Endothelial cell of umbilical vein (primary cell): ENCODE measurements at regions not wholly inside any gene's neighbourhood (a gene's known extent, or its start where the extent isn't known, plus 50 kb on each side); places are given as distances from the start of the nearest gene placed in this dataset.

Experiments used
- BruUV-seq: library from RNA; stranded (reverse); fragments of 400-500 nt; replicated peaks from 2 replicates; lab custom pipeline; 2021; lab: Mats Ljungman, UMichigan
- CTCF ChIA-PET: fragments of 300-600, 350-600 bp; sonication (Branson Sonifier 250); formaldehyde crosslinking; loops from one replicate; lab custom pipeline; 2021; ENCODE audit warnings: antibody characterized with exemption, inconsistent platforms; lab: Charles Lee
- POLR2A ChIA-PET: fragments of 300-600, 350-600 bp; sonication (Branson Sonifier 250); formaldehyde crosslinking; loops from one replicate; lab custom pipeline; 2021; ENCODE audit warnings: antibody characterized with exemption, inconsistent platforms; lab: Charles Lee
- DNase-seq: peaks from one replicate; pipeline ENCODE4 v3.0.0-alpha.2; 2011; ENCODE audit warnings: low read depth, low spot score
- FAIRE-seq: peaks from 2 replicates; lab custom pipeline; 2011; peaks lifted over from hg19 to GRCh38; lab: Jason Lieb, UNC
- H2AFZ ChIP-seq: 2 replicates; pipeline ENCODE4 v1.6.0; 2012; ENCODE audit warnings: low read depth, low read length, control low read depth, inconsistent platforms
- H3K27ac ChIP-seq: 2 replicates; pipeline ENCODE4 v1.5.1; 2011; ENCODE audit warnings: low read depth, mild to moderate bottlenecking, control low read depth, low read length, moderate library complexity; ENCODE audit not compliant: insufficient read depth
- H3K27me3 ChIP-seq, 2 experiments: 2 replicates each; pipeline versions ENCODE4 v1.6.0 to v1.6.1; 2011; ENCODE audit warnings: low read length in 2 of 2, mixed read lengths in 1 of 2; ENCODE audit not compliant: control insufficient read depth in 2 of 2, insufficient read depth in 2 of 2
- H3K36me3 ChIP-seq, 2 experiments: 2 replicates in 1 of 2; 3 replicates in 1 of 2; pipeline ENCODE4 v1.5.1; 2011; ENCODE audit warnings: low read length in 2 of 2, mild to moderate bottlenecking in 1 of 2, moderate library complexity in 1 of 2; ENCODE audit not compliant: control insufficient read depth in 2 of 2, insufficient read depth in 2 of 2; ENCODE audit errors: extremely low read depth in 1 of 2
- H3K4me1 ChIP-seq: 3 replicates; pipeline ENCODE4 v1.5.1; 2011; ENCODE audit warnings: mild to moderate bottlenecking, low read length; ENCODE audit not compliant: control insufficient read depth, insufficient read depth; ENCODE audit errors: extremely low read depth
- H3K4me2 ChIP-seq: 2 replicates; pipeline ENCODE4 v1.6.1; 2011; ENCODE audit warnings: low read length, control low read depth, mixed read lengths; ENCODE audit not compliant: insufficient read depth
- H3K4me3 ChIP-seq, 3 experiments: fragments of 200-600 bp in 1 of 3; sonication (generic), shearing (Covaris generic) in 1 of 3; replicated peaks in 1 of 3; 2 replicates each; pipeline ENCODE4 v1.5.1; 2011 to 2016; ENCODE audit warnings: control low read depth in 3 of 3, low read length in 3 of 3, mild to moderate bottlenecking in 2 of 3, inconsistent platforms in 1 of 3, low read depth in 1 of 3, moderate library complexity in 1 of 3; ENCODE audit not compliant: insufficient read depth in 1 of 3
- H3K79me2 ChIP-seq: 2 replicates; pipeline ENCODE4 v1.6.0; 2012; ENCODE audit warnings: low read length, inconsistent platforms; ENCODE audit not compliant: control insufficient read depth, insufficient read depth
- H3K9ac ChIP-seq: replicated peaks from 2 replicates; pipeline ENCODE3; 2011; ENCODE audit warnings: low read length, control low read depth; ENCODE audit not compliant: insufficient read depth; ENCODE audit errors: extremely low read depth
- H3K9me1 ChIP-seq: replicated peaks from 3 replicates; pipeline ENCODE4 v1.6.0; 2011; ENCODE audit warnings: mild to moderate bottlenecking, low read length; ENCODE audit not compliant: control insufficient read depth, insufficient read depth; ENCODE audit errors: extremely low read depth
- H3K9me3 ChIP-seq: replicated peaks from 2 replicates; pipeline ENCODE4 v1.5.1; 2012; ENCODE audit warnings: low read length, inconsistent platforms; ENCODE audit not compliant: control insufficient read depth, insufficient read depth
- H4K20me1 ChIP-seq: replicated peaks from 2 replicates; pipeline ENCODE3; 2011; ENCODE audit warnings: mild to moderate bottlenecking, low read length; ENCODE audit not compliant: control insufficient read depth, insufficient read depth; ENCODE audit errors: extremely low read depth
- CTCF ChIP-seq, 2 donors: IDR thresholded peaks; 1 replicate in 1 of 2; 2 replicates in 1 of 2; pipeline ENCODE4 v1.5.1; 2011; ENCODE audit warnings: low read length in 2 of 2, mild to moderate bottlenecking in 2 of 2, moderate library complexity in 2 of 2, control low read depth in 1 of 2, inconsistent platforms in 1 of 2, low read depth in 1 of 2; ENCODE audit not compliant: insufficient read depth in 1 of 2; ENCODE audit errors: extremely low read depth in 1 of 2
- EZH2 ChIP-seq: IDR thresholded peaks from 2 replicates; pipeline ENCODE4 v1.6.1; 2012; ENCODE audit warnings: borderline replicate concordance, low read depth, mild to moderate bottlenecking, moderate library complexity, low read length, inconsistent platforms; ENCODE audit not compliant: severe bottlenecking
- FOS ChIP-seq: IDR thresholded peaks from 2 replicates; pipeline ENCODE4 v1.6.1; 2011; ENCODE audit warnings: mild to moderate bottlenecking, low read length, moderate library complexity, borderline replicate concordance; ENCODE audit not compliant: insufficient read depth
- GATA2 ChIP-seq: IDR thresholded peaks from 2 replicates; pipeline ENCODE4 v1.7.0; 2011; ENCODE audit warnings: low read depth, mild to moderate bottlenecking, moderate library complexity, mixed read lengths, low read length; ENCODE audit not compliant: insufficient read length, insufficient read depth
- JUN ChIP-seq: IDR thresholded peaks from 2 replicates; pipeline ENCODE4 v1.6.1; 2011; ENCODE audit warnings: borderline replicate concordance, low read depth; ENCODE audit not compliant: insufficient read length, insufficient read depth
- MAX ChIP-seq: IDR thresholded peaks from 2 replicates; pipeline ENCODE4 v1.6.1; 2011; ENCODE audit not compliant: insufficient read depth, insufficient read length
- MYC ChIP-seq: IDR thresholded peaks from one replicate; pipeline ENCODE4 v1.6.1; 2011; ENCODE audit warnings: mild to moderate bottlenecking, low read depth, low read length
- POLR2A ChIP-seq: IDR thresholded peaks from 2 replicates; pipeline ENCODE4 v1.6.1; 2012; ENCODE audit warnings: low read depth, mild to moderate bottlenecking, control low read depth, low read length
- POLR2AphosphoS5 ChIP-seq: IDR thresholded peaks from 2 replicates; pipeline ENCODE4 v1.6.1; 2012; ENCODE audit warnings: low read depth, mild to moderate bottlenecking, control low read depth, low read length, moderate library complexity; ENCODE audit not compliant: insufficient read depth
- dilution Hi-C: fragments of 300-500 bp; cut with MboI; formaldehyde crosslinking; loops from one replicate; pipeline ENCODE4 v1.15.0; 2019; ENCODE audit warnings: low sequenced_read_pairs; ENCODE audit not compliant: extremely low pct_ligation_motif_present
- intact Hi-C: fragments of 100-400 bp; cut with micrococcal nuclease; formaldehyde crosslinking; loops from one replicate; pipeline ENCODE4 v1.10.0; 2022

- Histone ChIP-seq H3K9me1 (no peaks in the 10 kb centered on the region), H3K27me3 (peaks cover 0 to 2% of the 10 kb centered on the region in 2 experiments), H2AFZ (no peak overlapping the region), H3K4me1 (no peaks in the 10 kb centered on the region), H3K36me3 (no peaks in the 10 kb centered on the region), H3K27ac (no peak overlapping the region), H3K9ac (no peak overlapping the region), H3K9me3 (no peaks in the 10 kb centered on the region), H3K4me2 (no peak overlapping the region), H4K20me1 (no peaks in the 10 kb centered on the region), H3K4me3 (no peak overlapping the region), H3K79me2 (no peaks in the 10 kb centered on the region)
- POLR2A ChIA-PET: no interaction called here
- DNase-seq (no peak), FAIRE-seq (no peak)
- intact Hi-C loops (loop anchor here (1.0 kb wide), 1 partner anchor 550 kb away; no protein-coding TSS in a partner anchor), dilution Hi-C loops (no loop called here)
- TF ChIP-seq FOS: no peak
- TF ChIP-seq POLR2AphosphoS5: no peak
- TF ChIP-seq CTCF (IDR thresholded peaks at IDR 0.05; ENCODE audit: extremely low read depth in 1 of 2, insufficient read depth in 1 of 2, low read depth in 1 of 2, low read length in 2 of 2): no peak
- TF ChIP-seq GATA2: no peak
- TF ChIP-seq MAX: no peak
- TF ChIP-seq POLR2A: no peak
- no peak for TF ChIP-seq JUN
- TF ChIP-seq EZH2: no peak
- TF ChIP-seq MYC: no peak
- CTCF ChIA-PET: interaction anchor here (1.8 to 5.2 kb wide), 3 partner anchors 58 to 220 kb away, joined by 7 to 46 read pairs (median 7); no protein-coding TSS in a partner anchor
- BruUV-seq: no TSS peak
These were observed 144.4 kb upstream of the GJE1 start for GRCh38 chr6:141988327-141988726.
